ENCODE measurements at regions not wholly inside any gene's neighbourhood (a gene's known extent, or its start where the extent isn't known, plus 50 kb on each side); places are given as distances from the start of the nearest gene placed in this dataset.
A peak's percentile ranks its signal among the peaks of the same experiment; 100 is the strongest.

DNA sequence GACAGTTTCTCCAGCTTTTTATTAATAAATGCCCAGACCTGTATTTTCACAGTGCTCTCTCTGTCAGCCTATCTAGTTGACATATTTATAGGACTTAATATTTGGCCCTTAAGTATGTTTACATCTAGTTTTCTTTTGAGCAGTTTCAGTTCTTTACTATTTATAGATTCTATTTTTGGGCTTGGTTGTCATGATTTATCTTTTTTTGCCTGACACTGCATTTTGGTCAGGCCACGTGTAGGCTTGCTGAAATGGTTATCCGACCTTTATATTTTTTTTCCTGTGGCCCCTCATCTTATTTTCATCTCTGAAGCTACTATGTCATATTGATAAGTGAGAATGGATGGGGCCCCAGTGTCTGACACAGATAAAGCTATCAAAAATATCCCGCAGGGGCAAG, 515.4 kb upstream of the FZD8 start:
- intact Hi-C loops (cut with DNase I, micrococcal nuclease): no loop called here
- ATAC-seq: no peak
- no peak for DNase-seq

DNA sequence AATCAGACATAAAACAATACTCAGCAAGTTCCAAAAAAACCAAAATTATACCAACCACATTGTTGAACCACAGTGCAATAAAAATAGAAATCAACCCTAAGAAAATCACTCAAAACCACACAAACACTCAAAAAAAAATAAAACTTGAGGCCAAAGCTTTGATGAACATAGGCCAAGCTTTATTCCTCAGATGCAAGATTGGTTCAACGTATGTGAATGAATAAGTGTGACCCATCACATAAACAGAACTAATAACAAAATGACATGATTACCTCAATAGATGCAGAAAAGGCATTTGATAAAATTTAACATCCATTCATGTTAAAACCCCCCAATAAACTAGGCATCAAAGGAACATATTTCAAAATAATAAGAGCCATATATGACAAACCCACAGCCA, 506.1 kb upstream of the FZD8 start:
- ATAC-seq (no peak), DNase-seq (no peak)
- intact Hi-C loops (cut with DNase I, micrococcal nuclease): no loop called here

DNA sequence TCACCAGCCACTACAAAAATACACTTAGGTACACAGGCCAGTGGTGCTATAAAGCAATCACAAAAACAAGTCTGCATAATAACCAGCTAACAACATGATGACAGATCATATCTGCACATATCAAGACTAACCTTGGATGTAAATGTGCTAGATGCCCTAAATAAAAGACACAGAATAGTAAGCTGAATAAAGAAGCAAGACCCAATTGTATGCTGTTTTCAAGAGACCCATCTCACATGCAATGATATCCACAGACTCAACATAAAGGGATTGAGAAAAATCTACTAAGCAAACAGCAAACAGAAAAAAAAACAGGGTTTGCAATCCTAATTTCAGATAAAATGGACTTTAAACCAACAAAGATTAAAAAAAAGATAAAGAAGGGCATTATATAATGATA, 505.4 kb upstream of the FZD8 start:
- no peak for DNase-seq
- ATAC-seq: no peak
- intact Hi-C loops (cut with DNase I, micrococcal nuclease): no loop called here

DNA sequence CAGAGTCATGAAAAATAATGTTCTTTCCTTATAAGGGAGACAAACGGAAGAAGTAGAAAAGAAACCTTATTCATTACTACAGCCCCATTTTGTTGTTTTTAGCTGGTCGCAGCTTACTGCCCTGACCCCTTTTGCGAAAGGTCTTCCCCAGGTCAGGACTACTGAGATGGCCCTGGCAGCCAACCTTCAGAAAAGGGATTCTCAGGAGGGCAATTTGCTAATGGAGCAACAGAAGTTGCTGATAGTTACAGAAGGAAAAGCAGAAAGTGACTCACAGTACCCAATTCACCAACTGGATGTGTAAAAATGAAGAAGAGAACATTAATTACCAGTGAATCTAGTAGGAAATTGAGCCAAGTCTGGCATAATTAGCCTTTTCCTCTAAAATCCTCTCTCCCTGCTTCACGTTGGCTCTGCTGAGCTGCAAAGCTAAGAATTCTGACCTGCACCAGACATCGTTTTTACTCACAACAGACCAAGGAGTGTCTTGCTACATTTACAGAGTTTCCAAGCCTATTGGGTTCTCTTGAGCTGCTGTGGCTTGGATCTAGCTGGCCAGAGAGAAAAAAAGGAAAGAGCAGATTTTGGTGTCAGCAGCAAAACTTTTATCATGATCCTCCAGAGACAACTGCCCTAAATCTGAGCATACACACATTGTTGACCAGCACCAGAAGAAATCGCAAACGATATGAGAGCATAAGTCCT, 499.9 kb upstream of the FZD8 start:
- DNase-seq (no peak), ATAC-seq (no peak)
- intact Hi-C loops (cut with DNase I, micrococcal nuclease): no loop called here

DNA sequence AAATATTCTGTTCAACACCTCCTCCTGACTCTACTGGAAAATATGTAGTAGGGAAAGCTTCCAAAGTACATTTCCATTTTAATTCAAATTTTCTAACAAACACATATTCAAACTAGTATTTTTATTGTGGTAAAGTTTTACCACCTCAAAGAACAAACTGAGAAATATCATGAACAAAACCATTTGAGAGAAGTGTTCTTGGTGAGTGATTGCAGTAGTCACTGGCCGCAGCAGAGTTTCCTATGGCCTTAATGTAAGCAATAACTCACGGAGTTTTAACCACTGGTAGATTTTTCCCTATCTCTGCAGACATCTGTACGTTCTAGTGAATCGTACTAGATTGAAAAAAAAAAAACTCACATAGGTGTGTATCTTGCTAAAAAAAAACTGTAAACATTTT, 487.0 kb upstream of the FZD8 start:
- DNase-seq (no peak), ATAC-seq (no peak)
- intact Hi-C loops (cut with DNase I, micrococcal nuclease): no loop called here

DNA sequence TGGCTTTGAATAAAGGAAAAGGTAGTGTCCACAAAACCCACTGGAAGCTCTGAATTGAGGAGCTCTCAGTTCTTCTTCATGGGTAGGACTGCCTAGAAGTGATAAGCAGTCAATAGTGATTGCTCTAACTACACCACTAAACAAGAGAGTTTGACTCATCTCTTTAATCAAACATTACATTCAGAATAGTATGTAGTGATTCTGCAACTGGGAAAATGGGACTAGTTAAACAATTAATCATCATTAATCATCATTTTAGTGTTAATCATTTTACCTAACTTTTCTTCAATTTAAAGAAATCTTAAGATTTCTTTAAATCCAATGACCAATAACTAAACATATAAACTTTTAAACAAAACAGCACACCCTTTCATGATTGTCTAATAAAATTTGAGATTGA, 484.0 kb upstream of the FZD8 start:
- ATAC-seq (no peak), DNase-seq (no peak)
- intact Hi-C loops (cut with DNase I, micrococcal nuclease): no loop called here

DNA sequence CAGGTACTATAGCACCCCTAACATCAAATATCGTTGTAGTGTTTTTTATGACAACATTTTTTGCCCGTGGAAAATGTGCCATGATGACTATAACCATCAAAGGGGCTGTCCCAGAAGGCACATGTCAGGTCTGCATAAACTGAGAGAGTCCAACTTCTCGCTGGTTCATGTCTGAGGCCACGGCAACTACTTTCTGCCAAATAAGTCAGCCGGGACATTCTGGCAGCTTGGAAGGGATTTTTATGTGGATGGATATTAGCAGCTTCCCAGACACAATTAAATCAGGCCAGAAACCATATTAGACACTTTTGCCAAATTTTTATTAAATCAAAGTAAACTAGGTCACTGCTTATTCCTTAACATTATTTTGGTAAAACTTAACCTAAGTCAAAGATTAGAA, 477.4 kb upstream of the FZD8 start:
- DNase-seq (no peak), ATAC-seq (no peak)
- intact Hi-C loops (cut with DNase I, micrococcal nuclease): no loop called here

DNA sequence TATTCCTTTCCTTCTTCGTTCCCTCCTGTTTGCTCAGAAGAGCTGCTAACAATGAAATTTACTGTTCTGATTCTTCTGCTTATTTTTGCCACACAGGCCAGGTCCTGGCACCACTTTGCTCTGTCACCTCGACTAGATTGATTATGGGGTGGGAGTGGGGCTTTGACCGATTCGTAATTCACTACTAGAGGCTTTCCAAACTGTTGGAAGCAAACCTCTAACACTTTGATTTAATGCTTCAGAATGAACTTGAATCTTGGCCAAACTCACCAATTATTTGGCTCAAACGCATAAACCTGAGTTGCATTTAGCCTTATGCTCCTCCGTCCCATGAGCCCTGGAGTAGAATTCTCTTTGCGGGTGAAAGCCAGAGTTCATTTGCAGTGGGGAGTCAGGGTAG, 476.2 kb upstream of the FZD8 start:
- intact Hi-C loops (cut with DNase I, micrococcal nuclease): no loop called here
- ATAC-seq (no peak), DNase-seq (peak in 1 of 2 donors; percentile 25)

DNA sequence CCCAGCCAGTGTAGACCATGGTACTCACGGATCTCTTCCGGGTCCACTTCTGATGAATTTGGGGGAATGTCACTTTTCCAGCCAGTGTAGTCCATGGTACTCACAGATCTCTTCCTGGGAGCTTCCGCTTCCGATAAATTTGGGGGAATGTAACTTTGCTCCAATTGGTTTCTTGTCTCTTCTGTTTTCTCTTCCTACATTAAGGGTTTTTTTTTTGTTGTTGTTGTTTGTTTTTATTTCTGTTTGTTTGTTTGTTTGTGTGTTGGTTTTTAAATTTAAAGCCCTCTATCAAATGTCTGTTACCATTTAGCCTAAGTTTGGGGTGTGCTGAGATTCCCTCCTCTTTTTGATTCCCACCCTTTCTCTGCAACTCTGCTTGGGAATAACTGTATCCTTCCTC, 475.8 kb upstream of the FZD8 start:
- intact Hi-C loops (cut with DNase I, micrococcal nuclease): no loop called here
- no peak for ATAC-seq
- no peak for DNase-seq

DNA sequence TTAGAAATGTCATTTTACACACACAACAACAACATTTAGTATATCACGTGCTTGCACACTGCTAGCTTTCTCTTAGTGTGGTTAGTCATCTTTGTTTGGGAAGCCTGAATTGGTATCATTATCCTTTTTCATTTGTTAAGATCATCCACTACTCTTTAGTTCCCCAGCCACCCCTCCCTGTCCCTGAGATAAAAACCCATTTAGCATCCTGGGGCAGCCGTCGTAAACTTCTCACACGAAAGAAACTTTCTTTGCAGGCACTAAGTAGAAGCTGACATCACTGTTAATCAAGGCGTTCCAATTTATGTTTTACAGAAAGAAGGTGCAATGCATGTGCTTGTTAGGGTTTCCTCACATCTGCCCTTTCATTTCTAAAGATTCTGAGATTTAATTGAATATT, 475.1 kb upstream of the FZD8 start:
- DNase-seq: no peak
- intact Hi-C loops (cut with DNase I, micrococcal nuclease): no loop called here
- ATAC-seq: no peak

DNA sequence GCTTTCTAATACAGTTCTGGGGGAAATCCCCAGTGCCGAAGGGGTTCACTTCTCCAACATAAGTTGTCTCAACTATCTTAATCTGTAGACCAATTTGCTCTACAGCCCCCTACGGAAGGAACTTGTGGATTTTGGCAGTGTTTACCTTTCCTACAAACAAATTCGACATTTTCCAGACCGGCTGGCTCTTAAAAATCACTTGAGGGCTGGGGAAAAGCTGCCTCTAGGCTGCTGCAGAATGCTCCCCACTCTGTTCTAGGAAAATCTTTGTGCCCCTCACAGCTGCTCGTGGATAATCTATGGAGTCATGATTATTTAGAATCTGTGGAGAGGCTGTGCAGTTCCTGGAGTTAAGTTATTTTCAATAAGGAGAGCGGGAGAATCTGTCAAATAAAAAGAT, 474.6 kb upstream of the FZD8 start:
- intact Hi-C loops (cut with DNase I, micrococcal nuclease): no loop called here
- DNase-seq: no peak
- no peak for ATAC-seq

DNA sequence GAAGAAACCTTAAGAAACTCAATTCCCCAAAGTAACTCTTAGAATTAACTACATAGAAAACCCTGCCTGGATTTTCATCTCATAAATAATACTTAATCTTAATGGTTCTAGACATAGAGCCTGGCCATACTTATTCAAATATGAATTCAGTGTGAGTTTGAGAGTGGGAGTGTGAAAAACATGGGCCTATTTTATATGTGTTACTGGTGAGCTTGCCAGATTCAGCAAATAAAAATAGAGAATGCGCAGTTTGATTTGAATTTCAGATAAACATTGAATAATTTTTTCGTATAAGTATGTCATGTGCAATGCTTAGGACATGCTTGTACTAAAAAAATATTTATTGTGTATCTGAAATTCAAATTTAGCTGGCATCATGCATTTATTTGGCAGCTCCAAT, 473.9 kb upstream of the FZD8 start:
- intact Hi-C loops (cut with DNase I, micrococcal nuclease): no loop called here
- ATAC-seq: no peak
- DNase-seq: no peak

DNA sequence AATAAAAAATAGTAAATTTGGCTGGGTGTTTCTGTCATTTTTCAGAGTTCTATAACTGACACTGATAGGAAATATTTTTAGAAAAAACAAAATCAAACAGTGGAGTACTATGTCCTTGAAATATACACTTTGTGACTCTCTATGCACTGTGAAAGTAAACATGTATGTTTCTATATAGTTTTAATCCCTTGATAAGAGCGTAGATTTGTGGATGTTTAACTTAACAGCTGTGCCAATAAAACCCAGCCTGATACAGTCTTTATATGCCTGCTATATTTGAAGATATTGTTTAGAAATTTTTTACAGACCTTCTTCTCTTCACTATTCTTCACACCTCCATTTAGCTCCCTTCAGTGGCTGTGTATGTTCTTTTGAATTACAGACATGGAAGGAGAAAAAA, 473.3 kb upstream of the FZD8 start:
- intact Hi-C loops (cut with DNase I, micrococcal nuclease): no loop called here
- ATAC-seq: peak; percentile 69

DNA sequence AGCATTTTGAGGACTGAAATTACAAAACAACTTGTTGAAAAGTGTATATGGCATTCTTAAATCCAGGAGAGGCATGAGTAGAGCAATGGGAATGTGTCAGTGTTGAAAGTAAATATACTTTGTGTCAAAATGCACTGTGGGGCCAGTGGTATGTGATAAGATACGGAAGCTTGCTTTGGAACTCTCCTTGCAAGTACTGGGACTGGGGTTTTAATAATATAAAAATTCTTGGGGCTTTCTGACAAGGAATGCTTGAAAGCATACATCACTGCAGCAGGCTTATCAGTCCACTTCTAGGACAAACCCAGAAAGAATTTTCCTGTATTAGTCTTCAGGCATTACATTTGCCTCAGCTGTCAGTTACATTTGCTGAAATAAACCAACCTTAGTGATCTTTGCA, 472.8 kb upstream of the FZD8 start:
- DNase-seq (no peak), ATAC-seq (no peak)
- intact Hi-C loops (cut with DNase I, micrococcal nuclease): no loop called here

More for the DNA sequence above, 473.3 kb upstream of the FZD8 start:
- DNase-seq: no peak

DNA sequence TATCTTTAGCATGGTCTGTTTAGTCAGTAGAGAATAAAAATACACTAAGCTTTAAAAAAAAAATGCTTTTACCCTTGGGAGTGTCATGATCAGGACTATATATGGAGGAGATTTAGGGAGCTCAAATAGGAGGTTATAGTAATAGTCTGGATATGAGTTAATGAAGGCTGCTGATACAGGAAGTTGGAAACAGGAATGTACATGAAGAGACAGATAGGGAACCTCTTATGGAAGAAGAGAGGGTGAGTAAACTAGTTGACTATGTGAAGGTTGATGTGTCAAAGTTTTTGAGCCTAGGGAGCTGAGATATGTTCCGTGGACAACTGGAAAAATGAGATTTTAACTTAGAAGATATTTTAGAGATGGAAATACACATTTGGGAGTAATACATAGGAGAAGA, 472.0 kb upstream of the FZD8 start:
- DNase-seq: no peak
- no peak for ATAC-seq
- intact Hi-C loops (cut with DNase I, micrococcal nuclease): no loop called here

DNA sequence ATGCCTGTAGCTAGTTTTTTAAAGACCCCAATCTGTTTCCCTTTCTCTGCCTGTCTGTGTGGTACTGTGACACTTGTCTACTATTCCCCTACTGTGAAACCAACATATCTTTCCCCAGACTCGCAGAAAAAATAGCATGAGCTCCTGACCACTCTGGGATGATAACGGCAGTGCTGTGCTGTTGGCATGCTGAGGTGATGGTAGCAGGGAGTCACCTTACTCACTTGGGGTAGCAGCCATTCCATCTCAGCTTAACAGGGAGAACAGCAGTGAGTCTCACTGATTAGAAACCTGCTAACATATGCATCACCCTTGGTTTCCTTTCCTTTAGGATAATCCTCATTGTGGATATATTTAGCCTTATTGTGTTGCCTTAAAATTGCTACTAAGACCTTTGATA, 469.6 kb upstream of the FZD8 start:
- no peak for DNase-seq
- ATAC-seq: no peak
- intact Hi-C loops (cut with DNase I, micrococcal nuclease): no loop called here

DNA sequence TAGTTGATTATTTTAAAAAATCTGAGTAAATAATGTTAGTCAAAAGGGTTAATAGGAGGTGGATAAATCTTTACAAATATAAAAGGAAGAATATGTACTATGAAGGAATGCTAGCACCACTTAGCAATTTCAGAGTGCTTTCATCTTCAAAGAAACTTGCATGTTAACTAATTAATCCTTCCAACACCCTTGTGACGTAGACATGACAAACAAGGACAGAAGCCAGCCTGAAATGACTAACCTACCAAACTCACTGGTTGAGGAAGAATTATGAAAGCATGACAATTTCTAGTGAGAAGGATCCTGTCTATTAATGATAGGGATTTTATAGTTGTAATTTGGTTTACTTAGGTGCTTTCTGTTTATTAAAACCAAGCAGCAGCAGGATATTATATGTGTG, 468.0 kb upstream of the FZD8 start:
- intact Hi-C loops (cut with DNase I, micrococcal nuclease): no loop called here
- DNase-seq: no peak
- no peak for ATAC-seq

DNA sequence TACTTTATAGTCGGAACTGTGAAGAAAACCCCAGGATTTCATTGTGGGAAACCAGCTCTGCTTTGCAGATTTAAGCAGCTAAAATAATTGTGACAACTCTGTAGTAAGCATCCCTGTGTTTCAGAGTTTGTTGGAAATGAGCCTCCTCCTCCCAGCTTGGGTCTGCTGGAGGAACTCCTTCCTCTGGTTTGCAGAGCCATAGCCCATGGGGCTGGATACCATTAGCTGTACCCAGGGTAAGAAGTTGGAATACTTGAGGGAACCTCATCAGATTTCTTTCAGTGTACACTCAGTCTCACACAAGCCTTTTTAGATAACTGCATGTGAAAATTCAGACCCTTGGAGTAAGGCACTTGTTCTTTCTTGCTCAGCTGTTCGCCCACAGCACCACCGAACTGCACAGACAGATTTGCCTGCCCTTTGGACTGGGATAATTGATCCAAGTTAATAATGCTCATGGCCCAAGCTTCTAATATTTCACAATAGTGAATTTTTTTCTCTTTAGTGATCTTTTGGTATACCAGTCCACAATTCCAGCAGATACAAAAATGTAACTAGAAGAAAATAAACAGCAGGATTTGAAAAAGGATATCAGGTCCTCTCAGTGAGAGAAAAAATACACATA, 467.4 kb upstream of the FZD8 start:
- DNase-seq (no peak), ATAC-seq (no peak)
- intact Hi-C loops (cut with DNase I, micrococcal nuclease): no loop called here

DNA sequence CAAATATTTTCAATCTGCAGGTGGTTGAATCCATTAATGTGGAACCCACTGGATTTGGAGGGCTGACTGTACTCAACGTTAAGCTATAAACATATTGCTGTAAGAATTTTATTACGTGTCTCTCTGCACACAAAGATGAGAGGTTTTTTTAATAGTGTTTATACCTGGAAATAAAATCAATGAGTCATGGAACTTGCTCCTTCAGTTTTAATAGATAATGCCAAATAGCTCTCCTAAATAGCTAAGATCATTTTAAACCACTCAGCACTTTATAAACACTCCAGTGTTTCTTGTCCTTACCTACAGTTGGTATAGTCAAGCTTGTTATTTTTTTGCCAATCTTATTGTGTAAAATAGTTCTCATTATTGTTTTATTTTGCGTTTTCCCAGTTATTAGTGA, 455.6 kb upstream of the FZD8 start:
- intact Hi-C loops (cut with DNase I, micrococcal nuclease): no loop called here
- ATAC-seq (no peak), DNase-seq (no peak)

DNA sequence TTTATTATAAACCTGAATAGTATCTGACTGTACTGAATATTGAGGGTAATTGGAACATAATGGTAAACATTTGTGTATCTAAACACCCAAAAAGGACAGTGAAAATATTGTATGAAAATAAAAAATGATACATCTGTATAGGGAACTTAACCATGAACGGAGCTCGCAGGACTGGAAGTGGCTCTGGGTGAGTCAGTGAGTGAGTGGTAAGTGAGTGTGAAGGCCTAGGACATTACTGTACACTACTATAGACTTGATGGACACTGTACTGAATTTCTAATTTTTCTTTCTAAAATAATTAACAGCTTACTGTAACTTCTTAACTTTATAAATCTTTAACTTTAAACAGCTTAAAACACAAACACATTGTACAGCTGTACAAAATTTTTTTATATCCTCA, 454.5 kb upstream of the FZD8 start:
- intact Hi-C loops (cut with DNase I, micrococcal nuclease): no loop called here
- no peak for DNase-seq
- no peak for ATAC-seq

DNA sequence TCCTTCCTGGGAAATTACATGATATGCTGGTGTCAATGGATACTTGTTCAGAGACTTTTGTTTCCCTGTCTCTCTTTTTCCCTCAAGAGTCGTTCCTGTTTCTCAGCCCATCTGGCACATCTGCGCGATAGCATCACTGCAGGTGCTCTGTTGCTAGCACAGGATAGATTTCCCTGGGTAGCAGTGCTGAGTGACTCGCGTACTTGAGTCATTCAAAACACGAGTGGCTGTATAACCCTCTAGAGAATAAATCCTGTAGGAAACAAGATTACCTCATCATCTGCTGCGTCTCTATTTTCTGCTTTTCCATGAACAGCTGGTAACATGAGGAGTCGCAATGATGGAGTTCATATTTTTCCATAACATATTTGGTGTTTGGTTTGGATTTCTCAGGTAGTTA, 452.0 kb upstream of the FZD8 start:
- no peak for ATAC-seq
- intact Hi-C loops (cut with DNase I, micrococcal nuclease): no loop called here

More for the DNA sequence above, 452.0 kb upstream of the FZD8 start:
- no peak for DNase-seq
